CD4-positive, alpha-beta T cell (primary cell): ENCODE measurements at regions not wholly inside any gene's neighbourhood (a gene's known extent, or its start where the extent isn't known, plus 50 kb on each side); places are given as distances from the start of the nearest gene placed in this dataset.
A peak's percentile ranks its signal among the peaks of the same experiment; 100 is the strongest.

ENCODE experiments used
- ATAC-seq: fragments of 200-7000 bp; cut with Tn5 transposase; one replicate; pipeline ENCODE4 v1.10.0; 2022; ENCODE audit warnings: mild to moderate bottlenecking; ENCODE audit not compliant: poor library complexity
- CTCF ChIA-PET: fragments of 350-600 bp; sonication (Branson Sonifier 250); formaldehyde crosslinking; loops from one replicate; lab custom pipeline; 2021; ENCODE audit warnings: antibody characterized with exemption, inconsistent platforms; lab: Charles Lee
- POLR2A ChIA-PET: fragments of 350-600 bp; sonication (Branson Sonifier 250); formaldehyde crosslinking; loops from one replicate; lab custom pipeline; 2021; ENCODE audit warnings: antibody characterized with exemption, inconsistent platforms; lab: Charles Lee
- DNase-seq, 14 experiments: peaks; one replicate each; pipeline ENCODE4 v3.0.0-alpha.2; 2013 to 2020; ENCODE audit warnings: mixed read lengths in 2 of 14
- H3K27ac ChIP-seq, 2 donors: one replicate each; pipeline versions ENCODE4 v1.5.1 to v1.7.0; 2013; ENCODE audit warnings: low read length in 2 of 2, low read depth in 1 of 2, mild to moderate bottlenecking in 1 of 2
- H3K27me3 ChIP-seq, 2 experiments: 1 replicate in 1 of 2; 2 replicates in 1 of 2; pipeline versions ENCODE4 v1.6.1 to v1.7.0; 2013; ENCODE audit warnings: low read length in 2 of 2, control low read depth in 1 of 2, mild to moderate bottlenecking in 1 of 2, moderate library complexity in 1 of 2; ENCODE audit not compliant: insufficient read depth in 2 of 2, control insufficient read depth in 1 of 2
- H3K36me3 ChIP-seq: one replicate; pipeline ENCODE4 v1.6.1; 2013; ENCODE audit warnings: low read length, control low read depth; ENCODE audit not compliant: insufficient read depth
- H3K4me1 ChIP-seq: one replicate; pipeline ENCODE4 v1.6.1; 2013; ENCODE audit warnings: low read length, control low read depth; ENCODE audit not compliant: insufficient read depth
- H3K4me3 ChIP-seq: one replicate; pipeline ENCODE4 v1.5.1; 2013; ENCODE audit warnings: mild to moderate bottlenecking, low read length, moderate library complexity
- H3K9me3 ChIP-seq, 2 experiments: 1 replicate in 1 of 2; 2 replicates in 1 of 2; pipeline versions ENCODE4 v1.6.1 to v1.7.0; 2013; ENCODE audit warnings: low read length in 2 of 2, mild to moderate bottlenecking in 2 of 2, control low read depth in 1 of 2, moderate library complexity in 1 of 2; ENCODE audit not compliant: control insufficient read depth in 1 of 2, insufficient read depth in 1 of 2
- H3K27ac Mint-ChIP-seq: one replicate; pipeline ENCODE4 v1.8.0; 2020; ENCODE audit warnings: mixed read lengths
- H3K27me3 Mint-ChIP-seq: one replicate; pipeline ENCODE4 v1.8.0; 2021; ENCODE audit warnings: mixed read lengths
- H3K36me3 Mint-ChIP-seq: one replicate; pipeline ENCODE4 v1.8.0; 2021; ENCODE audit warnings: low read depth, mixed read lengths
- H3K4me1 Mint-ChIP-seq: one replicate; pipeline ENCODE4 v1.8.0; 2021; ENCODE audit warnings: low read depth, mixed read lengths
- H3K4me3 Mint-ChIP-seq: one replicate; pipeline ENCODE4 v1.8.0; 2020; ENCODE audit warnings: mild to moderate bottlenecking, mixed read lengths
- H3K9me3 Mint-ChIP-seq: one replicate; pipeline ENCODE4 v1.8.0; 2020; ENCODE audit warnings: mixed read lengths
- intact Hi-C, 2 experiments: fragments of 100-400 bp; cut with DNase I in 1 of 2; cut with micrococcal nuclease in 1 of 2; formaldehyde crosslinking; loops; one replicate each; pipeline versions ENCODE4 v1.15.1 to v1.9.0; 2023 to 2025; cut with DNase I, micrococcal nuclease
- TF ChIP-seq, protein P1 (sequence below): fragments of 200-600 bp; IDR thresholded peaks from one replicate; pipeline ENCODE4 v1.8.0; 2022; ENCODE audit warnings: antibody characterized with exemption, mild to moderate bottlenecking

DNA sequence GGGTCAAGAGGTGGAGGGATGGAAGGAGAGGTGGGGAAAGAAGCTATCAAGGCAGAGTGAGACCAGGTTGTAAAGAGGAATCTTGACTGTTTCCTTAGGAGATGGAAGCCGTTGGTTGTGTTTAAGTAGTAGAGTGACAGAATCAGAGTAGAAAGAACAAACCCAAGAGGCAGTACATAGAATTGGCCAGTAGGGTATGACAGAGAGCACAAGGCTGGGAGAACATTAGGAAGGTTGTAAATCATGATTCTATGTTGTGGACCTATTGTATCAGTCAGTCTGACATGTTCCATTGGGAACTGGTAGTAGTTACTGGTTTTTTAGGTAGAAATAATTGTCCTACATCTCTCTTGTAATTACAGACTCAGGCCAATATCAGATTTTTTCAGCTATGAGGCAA is 486.9 kb upstream of the USP24 start:
- ATAC-seq (no peak), DNase-seq (no peak)
- no peak overlapping the region for H3K27ac Mint-ChIP-seq
- H3K27ac ChIP-seq: no peak overlapping the region
- H3K9me3 ChIP-seq: peaks cover 0 to 4% of the 10 kb centered on the region in 2 experiments
- no peaks in the 10 kb centered on the region for H3K9me3 Mint-ChIP-seq
- no peak overlapping the region for H3K4me3 Mint-ChIP-seq
- TF ChIP-seq, protein P1, sequence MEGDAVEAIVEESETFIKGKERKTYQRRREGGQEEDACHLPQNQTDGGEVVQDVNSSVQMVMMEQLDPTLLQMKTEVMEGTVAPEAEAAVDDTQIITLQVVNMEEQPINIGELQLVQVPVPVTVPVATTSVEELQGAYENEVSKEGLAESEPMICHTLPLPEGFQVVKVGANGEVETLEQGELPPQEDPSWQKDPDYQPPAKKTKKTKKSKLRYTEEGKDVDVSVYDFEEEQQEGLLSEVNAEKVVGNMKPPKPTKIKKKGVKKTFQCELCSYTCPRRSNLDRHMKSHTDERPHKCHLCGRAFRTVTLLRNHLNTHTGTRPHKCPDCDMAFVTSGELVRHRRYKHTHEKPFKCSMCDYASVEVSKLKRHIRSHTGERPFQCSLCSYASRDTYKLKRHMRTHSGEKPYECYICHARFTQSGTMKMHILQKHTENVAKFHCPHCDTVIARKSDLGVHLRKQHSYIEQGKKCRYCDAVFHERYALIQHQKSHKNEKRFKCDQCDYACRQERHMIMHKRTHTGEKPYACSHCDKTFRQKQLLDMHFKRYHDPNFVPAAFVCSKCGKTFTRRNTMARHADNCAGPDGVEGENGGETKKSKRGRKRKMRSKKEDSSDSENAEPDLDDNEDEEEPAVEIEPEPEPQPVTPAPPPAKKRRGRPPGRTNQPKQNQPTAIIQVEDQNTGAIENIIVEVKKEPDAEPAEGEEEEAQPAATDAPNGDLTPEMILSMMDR: peak; percentile 25
- H3K36me3 Mint-ChIP-seq: no peaks in the 10 kb centered on the region
- ChIA-PET CTCF (no interaction called here), POLR2A (no interaction called here)
- H3K4me1 Mint-ChIP-seq: no peaks in the 10 kb centered on the region
- no peaks in the 10 kb centered on the region for H3K36me3 ChIP-seq
- intact Hi-C loops: no loop called here
- H3K27me3 ChIP-seq: peaks cover 3% of the 10 kb centered on the region in 2 experiments
- peaks cover 11% of the 10 kb centered on the region for H3K27me3 Mint-ChIP-seq
- no peak overlapping the region for H3K4me3 ChIP-seq
- no peaks in the 10 kb centered on the region for H3K4me1 ChIP-seq

DNA sequence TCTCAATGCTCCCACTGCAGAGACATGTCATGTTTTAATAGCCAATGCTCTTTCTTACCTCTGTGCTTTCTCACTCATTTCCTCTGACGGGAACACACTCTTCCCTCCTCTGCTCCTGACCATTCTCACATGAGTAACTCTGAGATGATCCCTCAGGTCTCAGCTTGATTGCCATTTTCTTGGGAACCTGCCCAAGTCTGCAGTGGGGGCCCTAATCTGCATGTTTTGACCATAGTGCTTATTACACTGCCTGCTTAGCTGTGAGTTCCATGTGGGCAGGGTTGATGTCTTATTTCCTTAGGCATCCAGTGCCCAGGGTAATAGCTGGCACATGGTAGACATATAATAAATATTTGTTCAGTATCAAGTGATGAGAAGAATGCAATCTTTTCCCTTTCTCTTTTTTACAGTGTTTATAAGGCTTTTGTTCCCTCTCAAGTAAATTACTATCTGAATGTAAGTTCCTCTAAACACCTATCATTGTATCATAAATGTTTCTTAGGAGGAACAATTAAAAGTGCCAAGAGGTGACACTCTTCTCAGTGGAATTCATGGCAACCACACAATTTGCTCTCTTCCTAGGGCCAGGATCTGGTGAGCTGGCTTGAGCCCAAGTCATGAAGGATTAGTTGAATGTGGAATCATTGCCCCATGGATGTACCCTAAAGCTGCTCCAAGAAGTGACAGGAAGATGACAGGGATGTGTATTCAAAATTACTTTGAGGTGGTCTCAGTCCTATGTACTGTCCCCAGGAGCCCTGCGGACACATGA is 485.4 kb upstream of the USP24 start:
- H3K27ac ChIP-seq: no peak overlapping the region
- DNase-seq (no peak), ATAC-seq (no peak)
- peaks cover 3% of the 10 kb centered on the region in 2 experiments for H3K27me3 ChIP-seq
- POLR2A ChIA-PET: no interaction called here
- H3K27me3 Mint-ChIP-seq: peaks cover 11% of the 10 kb centered on the region
- no peaks in the 10 kb centered on the region for H3K4me1 Mint-ChIP-seq
- no peaks in the 10 kb centered on the region for H3K36me3 Mint-ChIP-seq
- CTCF ChIA-PET: no interaction called here
- intact Hi-C loops: no loop called here
- H3K36me3 ChIP-seq: no peaks in the 10 kb centered on the region
- H3K4me1 ChIP-seq: no peaks in the 10 kb centered on the region
- H3K4me3 Mint-ChIP-seq: no peak overlapping the region
- H3K27ac Mint-ChIP-seq: no peak overlapping the region
- peaks cover 0 to 4% of the 10 kb centered on the region in 2 experiments for H3K9me3 ChIP-seq
- no peak overlapping the region for H3K4me3 ChIP-seq
- TF ChIP-seq, protein P1: no peak
- H3K9me3 Mint-ChIP-seq: no peaks in the 10 kb centered on the region

DNA sequence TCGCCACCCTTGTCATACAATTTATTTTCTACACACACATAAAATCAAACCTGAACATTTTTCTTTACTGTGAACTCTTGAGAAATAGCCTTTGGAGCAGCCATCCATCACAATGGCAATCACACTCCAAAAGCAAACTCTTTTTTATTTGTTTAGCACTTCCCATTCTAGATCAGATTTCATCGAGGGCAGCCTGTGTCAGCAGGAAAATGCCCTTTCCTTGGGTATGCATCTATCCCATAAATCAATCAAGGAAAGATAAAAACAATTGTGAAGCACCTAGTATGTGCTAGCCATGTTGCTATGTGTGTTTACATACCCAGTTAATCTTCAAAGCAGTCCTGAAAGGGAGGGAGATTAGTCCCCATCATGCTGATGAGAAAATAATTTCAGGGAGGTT is 484.1 kb upstream of the USP24 start:
- DNase-seq (no peak), ATAC-seq (no peak)
- ChIA-PET POLR2A (no interaction called here), CTCF (no interaction called here)
- no peaks in the 10 kb centered on the region for H3K36me3 Mint-ChIP-seq
- H3K4me1 Mint-ChIP-seq: no peaks in the 10 kb centered on the region
- Histone ChIP-seq H3K27ac (no peak overlapping the region), H3K27me3 (peaks cover 3% of the 10 kb centered on the region in 2 experiments), H3K9me3 (peaks cover 0 to 4% of the 10 kb centered on the region in 2 experiments), H3K4me1 (no peaks in the 10 kb centered on the region), H3K4me3 (no peak overlapping the region), H3K36me3 (no peaks in the 10 kb centered on the region)
- TF ChIP-seq, protein P1: no peak
- H3K4me3 Mint-ChIP-seq: no peak overlapping the region
- peaks cover 11% of the 10 kb centered on the region for H3K27me3 Mint-ChIP-seq
- intact Hi-C loops: no loop called here
- H3K27ac Mint-ChIP-seq: no peak overlapping the region
- H3K9me3 Mint-ChIP-seq: no peaks in the 10 kb centered on the region
